WTC11 (cell line): ENCODE measurements at regions not wholly inside any gene's neighbourhood (a gene's known extent, or its start where the extent isn't known, plus 50 kb on each side); places are given as distances from the start of the nearest gene placed in this dataset.

Source experiments
- ATAC-seq: fragments of 200-7000 bp; cut with Tn5 transposase; 2 replicates; pipeline ENCODE4 v1.10.0; 2021; ENCODE audit warnings: mild to moderate bottlenecking, moderate library complexity
- CTCF ChIA-PET: fragments of 300-600 bp; sonication (Branson Sonifier 250); formaldehyde crosslinking; loops from one replicate; lab custom pipeline; 2021; ENCODE audit warnings: antibody characterized with exemption; lab: Charles Lee
- POLR2A ChIA-PET: fragments of 350-600 bp; sonication (Branson Sonifier 250); formaldehyde crosslinking; loops from one replicate; lab custom pipeline; 2021; ENCODE audit warnings: antibody characterized with exemption; lab: Charles Lee
- DNase-seq: peaks from one replicate; pipeline ENCODE4 v3.0.0; 2021; ENCODE audit warnings: low spot score
- H3K27ac Mint-ChIP-seq: 2 replicates; pipeline ENCODE4 v1.8.0; 2021; ENCODE audit warnings: mixed read lengths
- H3K27me3 Mint-ChIP-seq: 2 replicates; pipeline ENCODE4 v1.8.0; 2021; ENCODE audit warnings: low read depth, mild to moderate bottlenecking, moderate library complexity, mixed read lengths
- H3K36me3 Mint-ChIP-seq: 2 replicates; pipeline ENCODE4 v1.8.0; 2021; ENCODE audit warnings: mixed read lengths
- H3K4me1 Mint-ChIP-seq: 2 replicates; pipeline ENCODE4 v1.8.0; 2022; ENCODE audit warnings: mixed read lengths
- H3K4me3 Mint-ChIP-seq: 2 replicates; pipeline ENCODE4 v1.8.0; 2021; ENCODE audit warnings: mild to moderate bottlenecking, moderate library complexity, mixed read lengths
- H3K9me3 Mint-ChIP-seq: 2 replicates; pipeline ENCODE4 v1.8.0; 2021; ENCODE audit warnings: mixed read lengths
- AFF4 ChIP-seq: sonication (generic); formaldehyde crosslinking; IDR thresholded peaks from 2 replicates; pipeline ENCODE4 v1.8.1; 2023; ENCODE audit warnings: mild to moderate bottlenecking, missing genetic modification reagents, borderline replicate concordance
- CBFB ChIP-seq: sonication (generic); formaldehyde crosslinking; IDR thresholded peaks from 2 replicates; pipeline ENCODE4 v1.8.1; 2022; ENCODE audit warnings: mild to moderate bottlenecking, low read depth, missing genetic modification reagents
- CREB1 ChIP-seq: sonication (generic); formaldehyde crosslinking; IDR thresholded peaks from 2 replicates; pipeline ENCODE4 v1.8.0; 2023; ENCODE audit warnings: mild to moderate bottlenecking, missing genetic modification reagents
- ESRRA ChIP-seq: sonication (generic); formaldehyde crosslinking; IDR thresholded peaks from 2 replicates; pipeline ENCODE4 v1.8.1; 2022; ENCODE audit warnings: mild to moderate bottlenecking, missing genetic modification reagents, borderline replicate concordance
- GABPB1 ChIP-seq: sonication (generic); formaldehyde crosslinking; IDR thresholded peaks from 2 replicates; pipeline ENCODE4 v1.8.1; 2023; ENCODE audit warnings: mild to moderate bottlenecking, missing genetic modification reagents
- HMGA2 ChIP-seq: fragments of 250-450 bp; sonication (Bioruptor Pico); IDR thresholded peaks from 2 replicates; pipeline ENCODE4 v1.4.0; 2021; ENCODE audit warnings: mild to moderate bottlenecking, moderate library complexity
- NFATC4 ChIP-seq: fragments of 250-450 bp; sonication (Bioruptor Pico); IDR thresholded peaks from 2 replicates; pipeline ENCODE4 v1.9.0; 2021; ENCODE audit warnings: mild to moderate bottlenecking
- NFE2L1 ChIP-seq: sonication (generic); formaldehyde crosslinking; IDR thresholded peaks from 2 replicates; pipeline ENCODE4 v1.8.1; 2023; ENCODE audit warnings: missing genetic modification reagents
- PREB ChIP-seq: sonication (generic); formaldehyde crosslinking; IDR thresholded peaks from 2 replicates; pipeline ENCODE4 v1.8.1; 2022; ENCODE audit warnings: mild to moderate bottlenecking, missing genetic modification reagents, moderate library complexity, borderline replicate concordance
- PRRX2 ChIP-seq: fragments of 250-450 bp; sonication (Bioruptor Pico); IDR thresholded peaks from 2 replicates; pipeline ENCODE4 v1.8.0; 2021; ENCODE audit warnings: mild to moderate bottlenecking
- RORB ChIP-seq: fragments of 250-450 bp; sonication (Bioruptor Pico); IDR thresholded peaks from 2 replicates; pipeline ENCODE4 v1.9.0; 2021; ENCODE audit warnings: mild to moderate bottlenecking
- SOX15 ChIP-seq: fragments of 250-450 bp; sonication (Bioruptor Pico); IDR thresholded peaks from 2 replicates; pipeline ENCODE4 v1.9.0; 2021; ENCODE audit warnings: mild to moderate bottlenecking
- SP1 ChIP-seq: sonication (generic); formaldehyde crosslinking; conservative IDR thresholded peaks from 2 replicates; pipeline ENCODE4 v1.8.1; 2022; ENCODE audit warnings: missing genetic modification reagents
- USF2 ChIP-seq: sonication (generic); formaldehyde crosslinking; IDR thresholded peaks from 2 replicates; pipeline ENCODE4 v1.8.1; 2023; ENCODE audit warnings: mild to moderate bottlenecking, missing genetic modification reagents, moderate library complexity
- ZNF281 ChIP-seq: sonication (generic); formaldehyde crosslinking; IDR thresholded peaks from 2 replicates; pipeline ENCODE4 v1.8.0; 2023; ENCODE audit warnings: mild to moderate bottlenecking, missing genetic modification reagents
- ZNF317 ChIP-seq: sonication (generic); formaldehyde crosslinking; IDR thresholded peaks from 2 replicates; pipeline ENCODE4 v1.8.1; 2023; ENCODE audit warnings: low read depth, mild to moderate bottlenecking, moderate library complexity, missing genetic modification reagents, borderline replicate concordance
- ZNF396 ChIP-seq: fragments of 250-450 bp; sonication (Bioruptor Pico); IDR thresholded peaks from 2 replicates; pipeline ENCODE4 v1.8.0; 2021; ENCODE audit warnings: mild to moderate bottlenecking, moderate library complexity, borderline replicate concordance
- ZSCAN18 ChIP-seq: fragments of 250-450 bp; sonication (Bioruptor Pico); IDR thresholded peaks from 2 replicates; pipeline ENCODE4 v2.1.2; 2022; ENCODE audit warnings: mild to moderate bottlenecking, moderate library complexity

GRCh38 chr6:48628316-48628715 is 517.3 kb upstream of the PTCHD4 start (continued):
- no peak for TF ChIP-seq ZNF281 (CRISPR knock-in tag)
- no peak for TF ChIP-seq USF2 (CRISPR knock-in tag)

- ChIA-PET POLR2A (no interaction called here), CTCF (no interaction called here)
- ATAC-seq: no peak
- no peaks in the 10 kb centered on the region for H3K27me3 Mint-ChIP-seq
- peaks cover 9% of the 10 kb centered on the region for H3K4me1 Mint-ChIP-seq
- no peak overlapping the region for H3K4me3 Mint-ChIP-seq
- no peaks in the 10 kb centered on the region for H3K36me3 Mint-ChIP-seq
- no peak for TF ChIP-seq NFATC4 (CRISPR knock-in tag)
- no peak for TF ChIP-seq AFF4
- no peak for TF ChIP-seq ZNF317
- TF ChIP-seq ESRRA (CRISPR knock-in tag): no peak
- no peak for DNase-seq
- no peak overlapping the region for H3K27ac Mint-ChIP-seq
- no peaks in the 10 kb centered on the region for H3K9me3 Mint-ChIP-seq
These were observed 515.4 kb upstream of the PTCHD4 start for GRCh38 chr6:48626421-48626820.

GRCh38 chr6:48624631-48625030 is 513.6 kb upstream of the PTCHD4 start:
- DNase-seq (no peak), ATAC-seq (no peak)
- POLR2A ChIA-PET: no interaction called here
- Mint-ChIP-seq H3K4me1 (peaks cover 12% of the 10 kb centered on the region), H3K27ac (no peak overlapping the region), H3K36me3 (no peaks in the 10 kb centered on the region), H3K9me3 (no peaks in the 10 kb centered on the region), H3K4me3 (no peak overlapping the region), H3K27me3 (no peaks in the 10 kb centered on the region)
- CTCF ChIA-PET: no interaction called here
- no peak for TF ChIP-seq HMGA2 (CRISPR knock-in tag)
- no peak for TF ChIP-seq NFE2L1 (CRISPR knock-in tag)
- no peak for TF ChIP-seq CBFB (CRISPR knock-in tag)
- TF ChIP-seq AFF4: no peak
- TF ChIP-seq GABPB1: no peak
- TF ChIP-seq PREB (CRISPR knock-in tag): no peak
- TF ChIP-seq ZNF396 (CRISPR knock-in tag): no peak
- TF ChIP-seq RORB: no peak
- TF ChIP-seq ZSCAN18 (CRISPR knock-in tag): no peak
- no peak for TF ChIP-seq CREB1
- TF ChIP-seq PRRX2 (CRISPR knock-in tag): no peak
- no peak for TF ChIP-seq SP1 (CRISPR knock-in tag)
- no peak for TF ChIP-seq SOX15 (CRISPR knock-in tag)
